GM18517 (cell line): ENCODE measurements at regions not wholly inside any gene's neighbourhood (a gene's known extent, or its start where the extent isn't known, plus 50 kb on each side); places are given as distances from the start of the nearest gene placed in this dataset.
"Not testable (repeated sequence)": the region's sequence is repeated elsewhere in the genome, so short reads cannot be mapped to it uniquely, and the experiment has no call there.

ENCODE experiments used
- ATAC-seq: cut with Tn5 transposase; IDR thresholded peaks from one replicate; pipeline ENCODE4 v1.9.1; 2021; ENCODE audit warnings: mild to moderate bottlenecking, moderate library complexity; ENCODE audit not compliant: unreplicated experiment

DNA sequence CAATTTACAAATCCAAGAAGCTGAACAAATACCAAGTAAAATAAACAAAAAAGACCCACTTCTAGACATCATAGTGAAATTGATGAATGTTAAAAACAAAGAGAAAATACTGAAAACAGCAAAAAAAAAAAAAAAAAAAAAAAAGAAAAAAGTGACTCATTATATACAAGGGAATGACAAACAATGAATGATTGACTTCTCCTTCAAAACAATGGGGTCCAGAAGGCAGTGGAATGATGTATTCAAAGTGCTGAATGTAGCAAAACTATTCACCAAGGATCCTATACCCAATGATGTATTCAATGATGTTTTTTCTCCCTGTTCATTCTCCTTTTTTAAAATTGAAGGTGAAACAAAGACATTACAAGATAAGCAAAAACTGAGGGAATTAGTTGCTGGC lies 650.0 kb downstream of the UTRN start:
- ATAC-seq, result no peak

DNA sequence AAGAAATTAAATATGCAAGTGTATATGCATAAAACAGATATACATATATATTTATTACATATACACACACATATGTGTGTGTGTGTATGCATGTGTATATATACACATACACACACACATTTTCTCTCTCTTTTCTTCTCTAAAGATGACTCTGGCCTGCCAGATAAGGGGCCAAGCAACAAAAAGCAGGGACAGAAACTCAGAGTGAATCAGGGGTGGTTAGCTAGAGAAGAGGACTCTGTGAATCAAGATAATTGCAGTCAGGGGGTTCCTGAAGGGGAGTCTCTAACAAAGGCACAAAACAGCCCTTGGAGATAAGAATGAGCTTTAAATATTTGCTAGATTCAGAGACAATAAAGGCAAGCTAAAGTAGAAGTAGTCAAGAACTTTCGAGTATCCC lies 650.5 kb downstream of the UTRN start:
- no peak for ATAC-seq

DNA sequence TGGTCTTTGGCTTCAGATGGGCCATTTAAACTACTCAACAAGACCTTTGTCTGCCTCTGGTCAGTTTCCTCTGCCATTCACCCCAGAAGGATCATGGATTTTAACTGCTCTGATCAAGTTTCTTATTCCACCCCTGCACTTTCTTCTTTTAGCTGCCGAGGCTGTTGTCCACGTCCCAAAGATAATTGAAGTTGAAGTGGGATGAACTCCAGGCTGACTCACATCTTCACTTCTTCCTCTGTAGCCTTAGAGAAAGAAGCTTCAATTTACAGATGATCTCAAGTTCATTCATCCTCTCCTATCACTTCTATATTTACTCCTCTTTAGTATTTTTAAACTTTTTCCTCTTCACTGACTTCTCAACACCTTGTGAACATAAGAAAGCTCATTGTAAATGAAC lies 651.6 kb downstream of the UTRN start:
- no peak for ATAC-seq

DNA sequence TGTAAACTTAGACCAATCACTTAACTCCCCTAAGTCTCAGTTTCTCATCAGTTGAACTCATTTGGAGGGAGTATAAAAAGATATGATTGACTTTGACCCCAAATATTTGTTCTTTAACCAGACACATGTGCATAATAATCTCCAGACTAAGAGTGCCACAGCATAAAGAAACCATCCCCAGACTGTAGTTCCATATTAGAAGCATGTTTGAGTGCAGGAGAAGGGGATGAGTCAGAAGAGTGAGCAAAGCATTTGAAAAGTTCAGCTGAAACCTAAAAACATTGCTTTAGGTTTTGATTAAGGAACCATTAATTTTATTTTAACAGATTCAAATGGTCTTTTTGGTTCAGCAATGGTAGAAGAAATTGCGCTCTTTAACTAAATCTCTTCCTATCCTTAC lies 654.8 kb downstream of the UTRN start:
- no peak for ATAC-seq

DNA sequence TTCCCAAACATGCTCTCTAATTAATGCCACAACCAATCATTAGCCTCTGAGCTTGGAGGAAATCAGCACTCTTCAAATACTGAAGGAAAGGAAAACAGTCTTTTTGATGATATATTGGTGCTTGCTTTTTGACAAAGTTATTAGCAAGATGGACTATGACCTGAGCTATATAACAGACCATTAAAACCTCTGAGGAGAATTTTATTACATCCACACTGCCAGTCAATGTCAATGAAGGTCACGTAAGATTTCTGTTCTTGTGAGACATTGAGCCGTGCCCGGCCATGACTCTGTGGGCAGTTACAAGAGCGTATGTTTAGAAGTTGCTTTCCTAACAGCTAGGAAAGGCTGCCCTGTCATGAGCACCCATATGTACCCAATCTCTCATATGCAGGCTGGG lies 659.0 kb downstream of the UTRN start:
- ATAC-seq, result no peak

DNA sequence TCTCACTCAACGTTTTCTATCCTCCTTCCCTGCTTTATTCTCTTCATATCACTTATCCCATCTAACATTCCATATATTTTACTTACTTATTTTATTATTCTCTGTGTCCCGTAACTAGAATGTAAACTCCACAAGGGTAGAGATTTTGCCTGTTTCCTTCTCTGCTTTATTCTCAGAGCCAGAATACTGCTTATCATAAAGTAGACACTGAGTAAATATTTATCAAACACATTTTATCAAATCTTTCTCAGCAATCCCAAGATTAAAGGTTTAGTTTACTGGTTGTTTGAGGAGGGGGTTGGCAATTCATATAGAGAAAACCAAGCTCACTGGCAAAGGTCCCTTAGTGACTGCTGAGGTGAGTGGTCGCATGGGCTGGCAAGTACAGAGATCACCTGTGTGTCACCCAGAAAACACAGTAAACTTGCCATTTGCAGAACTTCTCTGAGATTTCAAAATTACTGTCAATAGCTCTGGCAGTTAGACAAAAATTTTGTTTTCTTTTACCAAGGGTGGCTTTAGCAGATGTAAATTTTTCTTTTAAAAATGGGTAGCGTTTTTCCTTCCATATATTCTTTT lies 662.4 kb downstream of the UTRN start:
- ATAC-seq, result no peak

DNA sequence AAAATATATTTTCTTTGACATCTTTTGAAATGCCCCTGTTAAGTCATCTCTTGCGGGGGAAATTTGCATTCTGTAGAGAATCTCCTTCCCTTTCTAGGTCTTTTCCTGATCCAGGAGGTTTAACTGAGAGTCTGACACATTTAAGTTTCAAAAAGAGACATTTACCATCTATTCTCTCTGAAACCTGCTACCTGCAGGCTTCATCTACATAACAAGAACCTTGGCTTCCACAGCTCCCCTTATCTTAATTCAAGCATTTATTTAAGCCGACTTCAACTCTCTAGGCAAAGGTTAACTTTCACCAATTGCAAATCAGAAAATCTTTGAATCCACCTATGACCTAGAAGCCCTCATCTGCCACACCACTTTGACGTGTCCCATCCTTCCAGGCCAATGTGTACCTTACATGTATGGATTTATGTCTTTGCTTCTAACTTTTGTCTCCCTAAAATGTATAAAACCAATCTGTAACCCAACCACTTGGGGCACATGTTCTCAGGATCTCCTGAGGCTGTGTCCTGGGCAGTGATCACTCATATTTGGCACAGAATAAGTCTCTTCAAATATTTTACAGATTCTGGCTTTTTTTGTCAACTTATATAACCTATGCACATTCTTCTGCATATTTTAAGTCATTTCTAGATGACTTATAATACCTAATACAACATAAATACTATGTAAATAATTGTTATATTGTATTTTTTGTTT lies 666.7 kb downstream of the UTRN start:
- no peak for ATAC-seq

DNA sequence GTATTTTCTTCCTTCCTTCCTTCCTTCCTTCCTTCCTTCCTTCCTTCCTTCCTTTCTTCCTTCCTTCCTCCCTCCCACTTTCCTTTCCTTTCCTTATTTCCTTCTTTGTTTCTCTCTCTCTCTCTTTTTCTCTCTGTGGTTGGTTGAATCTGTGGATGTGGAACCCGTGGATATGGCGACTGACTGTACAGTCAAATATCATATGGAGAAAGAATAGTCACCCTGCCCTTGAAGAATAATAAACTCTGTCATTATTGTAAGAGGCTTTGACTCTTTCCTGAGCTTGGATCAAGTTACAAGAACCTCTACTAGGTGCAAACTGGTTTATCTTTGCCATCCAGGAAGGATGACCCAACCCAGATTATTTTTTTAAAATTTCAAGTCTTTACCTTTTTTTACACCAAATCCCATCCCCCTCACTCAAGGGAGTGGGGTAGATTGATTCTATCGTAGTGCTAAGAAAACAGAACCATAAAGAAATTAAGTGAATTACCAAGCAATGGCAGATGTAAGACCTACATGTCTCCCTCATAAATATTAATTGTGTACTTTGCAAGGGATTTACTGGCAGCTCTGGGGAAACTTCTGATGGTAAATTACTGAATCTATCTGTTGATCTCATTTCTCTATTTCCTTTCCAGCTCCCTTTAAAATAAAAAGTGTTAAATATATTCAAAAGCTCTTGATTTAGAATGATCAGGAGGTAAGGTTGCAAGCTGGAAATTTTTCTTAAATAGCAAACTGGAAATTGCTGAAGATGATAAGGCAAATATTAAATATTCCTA lies 667.5 kb downstream of the UTRN start:
- no peak for ATAC-seq

DNA sequence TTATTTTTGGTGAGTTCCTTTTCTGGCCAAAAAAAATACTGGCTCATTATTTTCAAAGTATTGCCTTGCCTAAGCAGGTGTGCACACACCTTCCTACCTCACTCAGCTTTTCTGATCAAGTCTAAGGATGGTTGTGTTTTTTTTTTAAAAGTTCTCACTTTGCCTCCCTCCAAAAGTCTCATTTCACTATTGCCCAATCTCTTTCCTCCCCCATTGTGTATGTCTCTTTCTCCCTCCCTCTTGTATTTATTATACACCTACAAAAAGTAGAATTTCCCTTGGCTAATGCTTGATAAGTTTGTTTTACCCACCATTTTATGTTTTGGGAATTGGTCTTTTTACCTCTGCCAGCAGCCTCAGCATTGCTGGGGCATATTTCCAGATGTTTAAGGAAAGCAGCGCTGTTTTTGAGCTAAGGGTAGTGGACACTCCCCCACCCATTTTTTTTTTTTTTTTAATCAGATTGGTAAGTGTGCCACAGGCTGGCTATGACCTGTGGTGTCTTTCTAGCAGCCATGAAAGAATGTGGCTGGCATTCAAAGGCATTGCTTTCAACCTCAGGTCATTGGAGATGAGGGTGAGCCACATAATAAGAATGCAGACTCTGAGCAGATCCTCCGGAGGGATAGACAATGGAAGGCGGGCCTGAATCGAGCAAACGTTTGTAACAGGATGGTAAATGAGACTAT lies 668.6 kb downstream of the UTRN start:
- ATAC-seq, result no peak

DNA sequence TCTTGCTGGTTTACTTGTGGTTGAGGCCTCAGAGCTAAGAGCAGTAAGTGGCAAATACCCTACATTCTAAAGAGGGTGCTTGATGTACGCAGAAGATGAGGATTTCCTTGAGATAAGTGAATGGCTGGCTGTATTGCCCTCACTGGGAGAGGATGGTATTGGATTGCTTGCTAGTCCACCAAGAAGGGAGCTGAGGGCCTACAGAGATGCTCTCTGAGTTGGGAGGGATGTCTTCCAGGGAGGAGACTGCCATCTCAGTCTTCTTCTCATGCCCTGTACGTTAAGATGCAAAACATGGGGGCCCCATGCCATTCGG lies 669.1 kb downstream of the UTRN start:
- no peak for ATAC-seq

DNA sequence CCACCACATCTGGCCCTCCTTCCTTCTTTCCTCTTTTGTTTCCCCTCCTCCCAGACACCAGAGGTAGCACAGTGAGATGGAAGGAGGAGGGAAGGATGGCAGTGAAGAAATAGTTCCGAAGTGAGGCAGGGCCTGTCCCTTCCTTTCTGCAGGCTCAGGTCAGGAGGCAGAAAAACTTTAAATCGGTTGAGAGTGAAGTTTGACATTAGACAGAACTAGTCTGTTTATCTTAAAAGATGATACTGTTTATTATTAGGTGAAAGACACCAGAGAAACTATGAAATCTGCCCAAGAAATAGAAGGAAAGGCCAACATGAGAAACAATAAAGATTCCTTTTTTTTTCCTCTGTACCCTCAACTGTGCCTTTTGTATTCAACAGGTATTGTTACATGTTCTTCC lies 670.3 kb downstream of the UTRN start:
- no peak for ATAC-seq

DNA sequence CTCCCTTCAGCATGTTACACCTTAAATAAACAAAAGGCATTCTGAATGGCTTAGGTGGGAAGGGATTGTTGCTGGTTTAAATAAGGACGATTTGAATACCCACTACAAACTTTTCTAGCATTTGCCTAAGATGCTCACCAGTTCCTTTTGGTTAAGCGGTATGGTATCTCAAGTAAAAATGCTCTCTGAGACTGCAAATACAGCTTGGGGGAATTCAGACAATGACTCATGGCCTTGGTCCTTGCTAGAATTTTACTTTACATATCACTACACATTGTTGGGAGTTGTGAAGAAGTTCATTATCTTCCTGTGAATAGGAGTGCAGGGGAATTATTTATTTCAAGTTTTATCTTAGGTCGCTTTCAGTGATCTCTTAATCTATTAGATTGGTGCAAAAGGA lies 670.7 kb downstream of the UTRN start:
- ATAC-seq, result no peak

DNA sequence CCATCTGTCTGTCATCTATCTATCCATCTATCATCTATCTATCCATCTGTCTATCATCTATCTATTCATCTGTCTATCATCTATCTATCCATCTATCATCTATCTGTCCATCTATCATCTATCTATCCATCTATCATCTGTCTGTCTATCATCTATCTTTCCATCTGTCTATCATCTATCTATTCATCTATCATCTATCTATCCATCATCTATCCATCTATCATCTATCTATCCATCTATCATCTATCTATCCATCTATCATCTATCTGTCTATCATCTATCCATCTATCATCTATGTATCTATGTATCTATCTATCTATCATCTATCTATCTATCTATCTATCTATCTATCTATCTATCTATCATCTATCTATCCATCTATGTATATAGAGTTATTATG lies 671.6 kb downstream of the UTRN start:
- not testable (repeated sequence) for ATAC-seq

DNA sequence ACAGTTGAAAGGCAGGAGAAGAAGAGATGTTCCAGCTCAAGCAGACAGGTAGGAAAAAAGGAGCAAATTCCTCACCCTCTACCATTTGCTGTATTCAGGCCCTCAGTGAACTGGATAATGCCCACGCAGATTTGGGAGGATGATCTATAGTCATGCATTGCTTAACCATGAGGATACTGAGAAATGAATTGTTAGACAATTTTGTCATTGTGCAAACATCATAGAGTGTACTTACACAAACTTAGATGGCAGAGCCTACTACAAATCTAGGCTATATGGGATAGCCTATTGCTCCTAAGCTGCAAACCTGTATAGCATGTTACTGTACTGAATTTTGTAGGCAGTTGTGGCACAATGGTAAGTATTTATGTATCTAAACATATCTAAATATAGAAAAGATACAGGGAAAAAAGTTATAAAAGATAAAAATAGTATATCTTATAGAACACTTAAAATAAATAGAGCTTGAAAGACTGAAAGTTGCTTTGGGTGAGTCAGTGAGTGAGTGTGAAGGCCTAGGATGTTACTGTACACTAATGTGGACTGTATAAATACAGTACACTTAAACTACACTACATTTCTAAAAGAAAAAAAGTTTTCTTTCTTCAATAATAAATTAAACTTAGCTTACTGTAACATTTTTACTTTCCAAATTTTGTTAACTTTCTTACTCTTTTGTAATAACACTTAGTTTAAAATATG lies 672.3 kb downstream of the UTRN start:
- ATAC-seq, result no peak

DNA sequence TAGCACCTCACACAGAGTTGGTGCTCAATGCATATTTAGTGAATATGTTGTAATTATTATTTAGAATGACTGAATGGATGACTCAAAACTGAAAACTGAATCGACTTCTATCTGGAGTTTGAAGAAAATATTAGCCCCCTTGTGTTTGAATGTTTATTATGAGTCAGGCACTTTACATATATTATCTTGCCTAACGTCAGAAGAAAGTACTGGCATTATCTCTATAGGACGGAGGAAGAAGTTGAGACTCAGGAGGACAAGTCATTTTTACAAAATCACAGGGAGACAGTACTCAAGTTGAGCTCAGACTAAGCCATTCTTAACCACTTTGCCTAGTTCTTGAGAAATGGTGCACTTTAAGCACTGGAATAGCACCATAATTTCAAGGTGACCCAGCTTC lies 684.0 kb downstream of the UTRN start:
- no peak for ATAC-seq

DNA sequence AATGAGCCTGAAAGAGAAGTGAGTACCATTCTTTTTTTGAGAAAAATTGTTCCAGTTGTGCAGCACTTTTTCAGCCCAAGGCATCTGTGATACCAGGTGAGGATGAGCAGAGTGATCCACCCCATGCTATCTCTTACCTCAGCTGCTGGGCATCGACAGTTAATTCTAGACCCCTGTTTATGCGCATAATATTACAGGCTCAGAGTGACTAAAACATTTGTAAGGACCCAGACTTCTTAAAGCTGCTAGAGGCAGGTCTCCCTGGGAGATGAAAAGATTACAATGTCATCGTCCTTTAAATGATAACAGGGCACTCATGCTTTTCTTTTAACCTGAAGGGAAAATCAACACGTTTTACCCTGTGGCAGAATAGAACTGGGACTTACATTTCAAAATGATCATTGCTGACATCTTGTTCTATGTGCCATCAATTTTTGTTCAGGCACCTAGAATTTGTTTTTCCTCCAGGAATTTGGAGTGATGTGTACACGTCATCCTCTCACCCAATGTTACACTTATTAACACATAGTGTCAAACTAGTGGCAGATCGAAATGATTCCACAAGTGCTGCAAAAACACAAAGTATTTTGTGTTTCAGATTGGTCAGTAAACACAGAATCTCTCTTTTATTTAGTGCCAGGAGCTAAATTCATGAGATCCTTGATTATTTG lies 684.6 kb downstream of the UTRN start:
- no peak for ATAC-seq

DNA sequence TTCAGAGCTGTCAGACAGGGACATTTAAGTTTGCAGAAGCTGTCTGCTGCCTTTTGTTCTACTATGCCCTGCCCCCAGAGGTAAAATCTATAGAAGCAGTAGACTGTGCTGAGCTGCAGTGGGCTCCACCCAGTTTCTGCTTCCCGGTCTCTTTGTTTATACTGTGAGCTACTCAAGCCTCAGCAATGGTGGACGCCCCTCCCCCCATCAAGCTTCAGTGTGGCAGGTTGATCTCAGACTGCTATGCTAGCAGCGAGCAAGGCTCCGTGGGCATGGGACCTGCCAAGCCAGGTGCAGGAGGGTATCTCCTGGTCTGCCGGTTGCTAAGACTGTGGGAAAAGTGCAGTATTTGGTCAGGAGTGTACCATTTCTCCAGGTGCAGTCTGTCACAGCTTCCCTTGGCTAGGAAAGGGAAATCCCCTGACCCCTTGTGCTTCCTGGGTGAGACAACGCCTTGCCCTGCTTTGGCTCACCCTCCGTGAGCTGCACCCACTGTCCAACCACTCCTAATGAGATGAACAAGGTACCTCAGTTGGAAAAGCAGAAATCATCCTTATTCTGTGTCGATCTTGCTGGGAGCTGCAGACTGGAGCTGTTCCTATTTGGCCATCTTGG lies 692.2 kb downstream of the UTRN start:
- ATAC-seq, result not testable (repeated sequence)

DNA sequence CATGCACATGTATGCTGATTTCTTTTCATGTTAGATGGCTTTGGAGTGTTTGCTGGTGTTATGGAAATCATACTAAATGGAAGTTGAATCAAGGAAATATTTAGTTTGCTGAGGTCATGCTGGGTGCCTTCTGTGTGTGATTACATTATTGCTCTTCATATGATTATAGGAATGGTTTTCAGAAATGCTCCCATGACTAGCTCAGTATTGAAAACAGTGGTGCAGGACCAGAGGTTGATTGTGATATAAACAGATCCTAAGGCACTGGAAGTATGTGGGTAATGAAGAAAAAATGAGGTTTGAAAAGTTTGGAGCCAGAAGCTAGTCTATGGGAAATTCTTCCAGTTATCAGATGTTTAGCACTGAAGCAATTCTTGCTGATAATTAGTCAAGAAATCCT lies 693.1 kb downstream of the UTRN start:
- ATAC-seq, result no peak

DNA sequence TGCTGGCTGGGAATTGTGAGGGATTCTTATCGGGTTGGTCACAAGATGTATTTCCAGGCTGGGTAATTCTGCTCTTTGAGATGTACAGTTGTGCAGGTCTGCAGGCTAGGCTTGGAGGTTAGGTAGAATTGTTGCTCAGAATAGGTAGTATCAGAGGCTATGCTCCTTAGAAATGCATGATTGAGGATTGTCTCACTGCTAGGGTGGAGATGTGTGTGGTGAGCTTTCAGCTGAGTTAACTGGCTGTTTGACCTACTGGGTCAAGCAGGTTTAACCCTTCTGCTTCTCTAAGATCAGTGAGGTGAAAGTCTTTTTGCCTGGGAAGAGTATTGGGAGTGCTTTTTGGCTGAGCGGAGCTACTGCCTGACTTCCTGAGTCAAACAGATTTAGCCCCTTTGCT lies 701.1 kb downstream of the UTRN start:
- ATAC-seq, result no peak
